PFSK-1 (cell line): ENCODE measurements at regions not wholly inside any gene's neighbourhood (a gene's known extent, or its start where the extent isn't known, plus 50 kb on each side); places are given as distances from the start of the nearest gene placed in this dataset.

Source experiments
- FOXP2 ChIP-seq: optimal IDR thresholded peaks from 2 replicates; pipeline ENCODE3; 2011; ENCODE audit warnings: borderline replicate concordance, control low read depth, inconsistent platforms; ENCODE audit not compliant: insufficient read depth; ENCODE audit errors: extremely low read length, extremely low read depth
- POLR2AphosphoS5 ChIP-seq: IDR thresholded peaks from 2 replicates; pipeline ENCODE4 v1.6.1; 2012; ENCODE audit warnings: low read depth, mild to moderate bottlenecking, control low read depth, low read length, moderate library complexity
- REST ChIP-seq, 2 experiments: IDR thresholded peaks; 2 replicates each; pipeline versions ENCODE4 v1.6.1 to v1.8.0; 2011 to 2012; ENCODE audit warnings: low read depth in 2 of 2, low read length in 2 of 2, control low read depth in 1 of 2, inconsistent platforms in 1 of 2, mild to moderate bottlenecking in 1 of 2, moderate library complexity in 1 of 2; ENCODE audit not compliant: insufficient read depth in 1 of 2
- SIN3A ChIP-seq: IDR thresholded peaks from 2 replicates; pipeline ENCODE4 v1.6.1; 2012; ENCODE audit warnings: mild to moderate bottlenecking, low read length, moderate library complexity, borderline replicate concordance; ENCODE audit not compliant: insufficient read depth
- TAF1 ChIP-seq: IDR thresholded peaks from 2 replicates; pipeline ENCODE4 v1.6.1; 2012; ENCODE audit warnings: low read length, control low read depth, borderline replicate concordance; ENCODE audit not compliant: insufficient read depth

DNA sequence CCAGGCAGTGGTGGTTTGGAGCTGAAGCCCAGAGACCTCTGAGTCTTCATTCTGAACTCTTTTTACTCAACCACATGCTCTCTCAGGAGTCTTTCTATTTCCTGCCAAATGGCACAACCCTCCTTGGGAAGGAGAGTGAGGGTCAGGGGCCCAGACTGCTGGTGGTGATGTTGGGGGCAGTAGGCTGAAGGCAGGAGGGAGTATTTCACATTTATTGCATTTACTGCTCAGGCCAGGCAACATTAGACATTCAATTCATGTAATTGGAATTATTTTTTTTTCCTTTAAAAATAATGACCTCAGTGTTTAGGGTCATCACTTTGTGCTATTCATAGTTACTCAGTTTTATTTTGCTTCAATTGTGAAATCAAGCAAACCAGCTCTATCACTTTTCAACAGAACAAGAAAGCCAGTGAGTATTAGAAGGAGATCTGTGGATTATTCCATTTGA, 311.3 kb upstream of the NT5C1B start:
- no peak for TF ChIP-seq FOXP2
- no peak for TF ChIP-seq TAF1
- no peak for TF ChIP-seq SIN3A
- TF ChIP-seq REST (IDR thresholded peaks at IDR 0.05; ENCODE audit: insufficient read depth in 1 of 2, low read depth in 2 of 2, low read length in 2 of 2) = no peak
- TF ChIP-seq POLR2AphosphoS5 = no peak

- no peak for TF ChIP-seq POLR2AphosphoS5
- no peak for TF ChIP-seq TAF1
- no peak for TF ChIP-seq SIN3A
- TF ChIP-seq REST (IDR thresholded peaks at IDR 0.05; ENCODE audit: insufficient read depth in 1 of 2, low read depth in 2 of 2, low read length in 2 of 2) = no peak
- no peak for TF ChIP-seq FOXP2
Observed at GRCh38 chr2:18899725-18900124, 310.4 kb upstream of the NT5C1B start.

- TF ChIP-seq SIN3A = no peak
- TF ChIP-seq POLR2AphosphoS5 = no peak
- TF ChIP-seq REST (IDR thresholded peaks at IDR 0.05; ENCODE audit: insufficient read depth in 1 of 2, low read depth in 2 of 2, low read length in 2 of 2) = no peak
Observed at GRCh38 chr2:18898271-18898670, 308.9 kb upstream of the NT5C1B start.

DNA sequence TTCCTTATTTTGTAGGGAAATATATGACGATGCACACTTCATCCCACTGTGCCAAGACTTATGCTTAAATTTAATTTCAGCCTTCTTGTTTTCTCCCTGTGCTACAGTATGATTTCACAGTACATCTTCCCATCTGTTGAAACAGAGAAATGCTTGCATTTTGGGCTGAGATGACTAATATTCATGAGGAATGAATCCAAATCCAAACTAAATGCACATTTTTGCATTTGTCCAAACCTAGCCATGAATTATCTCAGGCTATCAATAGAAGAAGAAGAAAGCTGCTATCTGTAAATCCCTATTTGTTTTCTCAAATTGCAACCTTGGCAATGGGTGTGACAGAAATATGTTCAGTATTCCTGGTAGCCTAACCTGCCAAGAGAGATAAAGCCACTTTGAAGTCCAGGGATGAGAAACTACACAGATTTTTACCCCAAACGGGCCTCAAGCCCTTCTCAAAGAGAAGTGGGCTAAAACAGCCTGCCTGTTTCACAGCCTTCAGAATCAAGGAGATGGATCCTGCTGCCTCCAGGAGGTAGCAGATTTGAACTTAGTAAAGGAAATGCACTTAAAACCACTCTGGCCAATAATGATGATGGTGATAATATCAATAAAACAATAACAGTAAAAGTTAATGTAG, 306.9 kb upstream of the NT5C1B start:
- TF ChIP-seq REST (IDR thresholded peaks at IDR 0.05; ENCODE audit: insufficient read depth in 1 of 2, low read depth in 2 of 2, low read length in 2 of 2) (no peak), FOXP2 (no peak), TAF1 (no peak)
